Calu3 (cell line): ENCODE measurements at regions not wholly inside any gene's neighbourhood (a gene's known extent, or its start where the extent isn't known, plus 50 kb on each side); places are given as distances from the start of the nearest gene placed in this dataset.
A peak's percentile ranks its signal among the peaks of the same experiment; 100 is the strongest.

Experiments used
- BruUV-seq: library from RNA; stranded (reverse); fragments of 400-500 nt; replicated peaks from 2 replicates; lab custom pipeline; 2021; lab: Mats Ljungman, UMichigan
- CTCF ChIA-PET: fragments of 300-600 bp; sonication (Branson Sonifier 250); formaldehyde crosslinking; loops from one replicate; lab custom pipeline; 2022; ENCODE audit warnings: antibody characterized with exemption; lab: Charles Lee
- DNase-seq: peaks from one replicate; pipeline ENCODE4 v3.0.0; 2022
- H3K27ac Mint-ChIP-seq: one replicate; pipeline ENCODE4 v1.8.0; 2022; ENCODE audit warnings: mixed read lengths; ENCODE audit not compliant: unreplicated experiment
- H3K27me3 Mint-ChIP-seq: one replicate; pipeline ENCODE4 v1.8.0; 2022; ENCODE audit warnings: mixed read lengths; ENCODE audit not compliant: unreplicated experiment
- H3K36me3 Mint-ChIP-seq: one replicate; pipeline ENCODE4 v1.8.0; 2022; ENCODE audit warnings: mild to moderate bottlenecking, moderate library complexity, mixed read lengths; ENCODE audit not compliant: insufficient read depth, unreplicated experiment
- H3K4me1 Mint-ChIP-seq: one replicate; pipeline ENCODE4 v1.8.0; 2022; ENCODE audit warnings: mild to moderate bottlenecking, low read depth, mixed read lengths; ENCODE audit not compliant: unreplicated experiment
- H3K4me3 Mint-ChIP-seq: one replicate; pipeline ENCODE4 v1.8.0; 2022; ENCODE audit warnings: mild to moderate bottlenecking, low read depth, moderate library complexity, mixed read lengths; ENCODE audit not compliant: unreplicated experiment
- H3K9me3 Mint-ChIP-seq: one replicate; pipeline ENCODE4 v1.8.0; 2022; ENCODE audit warnings: low read depth, mixed read lengths; ENCODE audit not compliant: unreplicated experiment
- intact Hi-C: fragments of 100-400 bp; cut with micrococcal nuclease; formaldehyde crosslinking; loops from one replicate; pipeline ENCODE4 v1.10.0; 2022; ENCODE audit not compliant: unreplicated experiment
- TF ChIP-seq, protein P1 (sequence below): fragments of 200-600 bp; IDR thresholded peaks from one replicate; pipeline ENCODE4 v1.8.0; 2022; ENCODE audit warnings: antibody characterized with exemption; ENCODE audit not compliant: unreplicated experiment

- Mint-ChIP-seq H3K4me1 (peaks cover 36% of the 10 kb centered on the region), H3K9me3 (no peaks in the 10 kb centered on the region), H3K27me3 (no peaks in the 10 kb centered on the region), H3K36me3 (peaks cover 45% of the 10 kb centered on the region), H3K4me3 (no peak overlapping the region), H3K27ac (peak overlapping the region; percentile 64)
- BruUV-seq = no TSS peak
- DNase-seq = no peak
- intact Hi-C loops = no loop called here
- TF ChIP-seq, protein P1, sequence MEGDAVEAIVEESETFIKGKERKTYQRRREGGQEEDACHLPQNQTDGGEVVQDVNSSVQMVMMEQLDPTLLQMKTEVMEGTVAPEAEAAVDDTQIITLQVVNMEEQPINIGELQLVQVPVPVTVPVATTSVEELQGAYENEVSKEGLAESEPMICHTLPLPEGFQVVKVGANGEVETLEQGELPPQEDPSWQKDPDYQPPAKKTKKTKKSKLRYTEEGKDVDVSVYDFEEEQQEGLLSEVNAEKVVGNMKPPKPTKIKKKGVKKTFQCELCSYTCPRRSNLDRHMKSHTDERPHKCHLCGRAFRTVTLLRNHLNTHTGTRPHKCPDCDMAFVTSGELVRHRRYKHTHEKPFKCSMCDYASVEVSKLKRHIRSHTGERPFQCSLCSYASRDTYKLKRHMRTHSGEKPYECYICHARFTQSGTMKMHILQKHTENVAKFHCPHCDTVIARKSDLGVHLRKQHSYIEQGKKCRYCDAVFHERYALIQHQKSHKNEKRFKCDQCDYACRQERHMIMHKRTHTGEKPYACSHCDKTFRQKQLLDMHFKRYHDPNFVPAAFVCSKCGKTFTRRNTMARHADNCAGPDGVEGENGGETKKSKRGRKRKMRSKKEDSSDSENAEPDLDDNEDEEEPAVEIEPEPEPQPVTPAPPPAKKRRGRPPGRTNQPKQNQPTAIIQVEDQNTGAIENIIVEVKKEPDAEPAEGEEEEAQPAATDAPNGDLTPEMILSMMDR = no peak
- CTCF ChIA-PET = no interaction called here
Measured at GRCh38 chr17:77428020-77428748, 287.4 kb downstream of the SEC14L1 start.

DNA sequence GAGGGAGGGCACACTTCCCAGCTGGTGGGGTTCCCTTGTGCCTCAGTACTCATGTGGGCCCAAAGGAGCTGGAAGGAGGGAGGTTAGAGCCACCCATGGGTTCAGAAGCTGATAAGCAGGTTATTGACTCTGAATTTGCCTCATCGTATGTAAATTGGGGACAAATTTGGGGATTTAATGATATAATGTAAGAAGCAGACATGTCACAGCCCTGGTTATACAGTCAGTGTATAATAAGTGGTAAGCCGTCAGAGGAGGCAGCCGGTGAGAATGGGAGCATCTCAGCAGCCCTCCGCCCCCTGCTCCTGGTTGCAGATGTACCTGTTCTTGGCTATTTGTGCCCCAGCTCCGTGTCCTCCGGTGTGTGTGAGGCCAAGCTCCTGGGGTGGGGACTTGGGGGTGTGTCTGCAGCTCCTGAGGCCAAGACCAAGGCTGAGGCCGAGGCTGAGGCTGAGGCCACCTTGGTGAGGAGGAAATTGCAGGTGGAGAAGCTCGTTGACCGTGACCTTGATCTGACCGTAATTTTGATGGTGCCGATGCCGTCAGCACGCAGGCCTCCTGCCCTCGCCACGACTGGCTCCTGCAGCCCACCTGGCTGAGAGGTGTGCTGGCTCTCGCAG, 288.1 kb downstream of the SEC14L1 start:
- H3K4me1 Mint-ChIP-seq = peaks cover 36% of the 10 kb centered on the region
- CTCF ChIA-PET = interaction anchor here (0.6 to 2.0 kb wide), 3 partner anchors 16 to 1183 kb away, joined by 3 to 14 read pairs (median 7); no protein-coding TSS in a partner anchor
- H3K27ac Mint-ChIP-seq = peak overlapping the region; percentile 5
- no peaks in the 10 kb centered on the region for H3K27me3 Mint-ChIP-seq
- intact Hi-C loops = no loop called here
- TF ChIP-seq, protein P1 = no peak
- H3K36me3 Mint-ChIP-seq = peaks cover 46% of the 10 kb centered on the region
- DNase-seq = no peak
- H3K9me3 Mint-ChIP-seq = no peaks in the 10 kb centered on the region
- H3K4me3 Mint-ChIP-seq = no peak overlapping the region
- no TSS peak for BruUV-seq

DNA sequence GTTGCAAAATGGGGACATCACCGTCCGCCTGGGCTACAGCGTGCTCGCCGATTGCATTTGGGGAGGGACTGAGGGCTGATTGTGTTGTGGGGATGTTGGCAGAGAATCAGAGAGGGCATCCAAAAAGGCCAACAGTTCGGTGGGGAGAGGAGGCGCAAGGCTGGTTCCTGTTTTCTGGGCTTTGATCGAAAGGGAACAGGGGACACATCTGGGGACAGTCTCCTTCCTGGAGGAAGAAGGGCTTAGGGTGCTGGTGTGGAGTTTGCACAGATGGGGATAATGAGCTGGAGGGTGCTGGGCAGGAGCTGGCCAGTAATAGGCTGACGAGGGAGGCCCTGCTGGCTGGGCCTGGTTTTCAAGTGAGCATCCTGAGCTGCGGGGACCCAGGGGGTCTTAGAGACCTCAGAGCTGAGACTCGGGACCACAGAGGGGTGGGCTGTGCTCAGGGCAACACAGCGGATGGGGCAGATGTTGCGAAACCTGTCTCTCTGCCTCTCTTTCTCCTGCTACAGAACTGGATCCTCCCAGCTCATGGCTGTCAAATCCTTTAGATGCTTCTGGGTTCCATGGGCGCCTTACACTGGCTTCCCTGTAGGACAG, 288.7 kb downstream of the SEC14L1 start:
- H3K4me1 Mint-ChIP-seq = peaks cover 36% of the 10 kb centered on the region
- H3K4me3 Mint-ChIP-seq = no peak overlapping the region
- TF ChIP-seq, protein P1 = no peak
- no peak for DNase-seq
- H3K9me3 Mint-ChIP-seq = no peaks in the 10 kb centered on the region
- BruUV-seq = no TSS peak
- peaks cover 52% of the 10 kb centered on the region for H3K36me3 Mint-ChIP-seq
- CTCF ChIA-PET = interaction anchor here (0.6 to 2.0 kb wide), 16 partner anchors 16 to 330 kb away, joined by 3 to 14 read pairs (median 5); no protein-coding TSS in a partner anchor
- intact Hi-C loops = no loop called here
- H3K27me3 Mint-ChIP-seq = no peaks in the 10 kb centered on the region
- peak overlapping the region; percentile 5 for H3K27ac Mint-ChIP-seq

DNA sequence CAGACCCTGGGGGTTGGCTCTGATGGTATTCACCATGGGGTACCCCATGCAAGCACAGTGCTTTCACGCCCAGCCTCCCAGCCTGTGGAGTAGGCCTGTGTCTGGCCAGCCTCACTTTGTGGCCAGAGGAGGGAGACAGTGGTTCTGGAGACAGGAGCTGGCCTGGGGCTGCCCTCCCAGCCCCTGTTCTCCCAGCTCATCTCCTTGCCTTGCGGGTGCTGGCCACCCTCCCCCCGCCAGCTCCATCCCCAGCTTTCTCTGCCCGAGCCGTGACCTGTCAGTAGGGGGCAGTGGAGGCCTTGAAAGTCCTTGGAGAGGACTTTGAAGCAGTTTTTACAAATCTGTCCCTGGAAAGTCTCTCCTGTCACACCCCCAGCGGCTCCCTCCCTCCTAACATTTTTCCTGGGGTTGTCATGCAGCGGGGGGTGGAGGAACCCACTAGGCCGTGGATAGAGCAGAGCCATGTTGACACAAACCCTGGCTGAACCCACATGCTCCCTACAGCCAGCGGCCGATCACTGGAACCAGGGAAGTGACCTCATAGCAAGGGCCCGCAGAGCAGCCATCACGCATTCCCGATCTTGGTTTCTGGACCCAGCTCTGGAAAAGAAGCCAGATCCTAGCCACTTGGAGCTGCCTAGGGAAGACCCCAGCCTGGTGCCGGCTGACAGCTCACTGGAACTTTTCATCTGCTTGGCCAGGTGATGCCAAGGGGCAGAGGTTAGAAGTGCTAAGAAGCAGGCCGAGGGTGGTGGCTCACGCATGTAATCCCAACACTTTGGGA, 289.4 kb downstream of the SEC14L1 start:
- TF ChIP-seq, protein P1 = peak; percentile 71
- Mint-ChIP-seq H3K4me3 (no peak overlapping the region), H3K27ac (no peak overlapping the region), H3K4me1 (peaks cover 36% of the 10 kb centered on the region), H3K27me3 (no peaks in the 10 kb centered on the region), H3K36me3 (peaks cover 59% of the 10 kb centered on the region), H3K9me3 (no peaks in the 10 kb centered on the region)
- CTCF ChIA-PET = interaction anchor here (0.6 to 2.0 kb wide), 16 partner anchors 15 to 330 kb away, joined by 3 to 14 read pairs (median 5); no protein-coding TSS in a partner anchor
- no TSS peak for BruUV-seq
- intact Hi-C loops = loop anchor here (2.0 kb wide), 1 partner anchor 65 kb away; no protein-coding TSS in a partner anchor
- peak; percentile 87 for DNase-seq
